PFSK-1 (cell line): ENCODE measurements at regions not wholly inside any gene's neighbourhood (a gene's known extent, or its start where the extent isn't known, plus 50 kb on each side); places are given as distances from the start of the nearest gene placed in this dataset.

Source experiments
- POLR2AphosphoS5 ChIP-seq: IDR thresholded peaks from 2 replicates; pipeline ENCODE4 v1.6.1; 2012; ENCODE audit warnings: low read depth, mild to moderate bottlenecking, control low read depth, low read length, moderate library complexity
- REST ChIP-seq, 2 experiments: IDR thresholded peaks; 2 replicates each; pipeline versions ENCODE4 v1.6.1 to v1.8.0; 2011 to 2012; ENCODE audit warnings: low read depth in 2 of 2, low read length in 2 of 2, control low read depth in 1 of 2, inconsistent platforms in 1 of 2, mild to moderate bottlenecking in 1 of 2, moderate library complexity in 1 of 2; ENCODE audit not compliant: insufficient read depth in 1 of 2
- SIN3A ChIP-seq: IDR thresholded peaks from 2 replicates; pipeline ENCODE4 v1.6.1; 2012; ENCODE audit warnings: mild to moderate bottlenecking, low read length, moderate library complexity, borderline replicate concordance; ENCODE audit not compliant: insufficient read depth
- TAF1 ChIP-seq: IDR thresholded peaks from 2 replicates; pipeline ENCODE4 v1.6.1; 2012; ENCODE audit warnings: low read length, control low read depth, borderline replicate concordance; ENCODE audit not compliant: insufficient read depth

- TF ChIP-seq REST (IDR thresholded peaks at IDR 0.05; ENCODE audit: insufficient read depth in 1 of 2, low read depth in 2 of 2, low read length in 2 of 2) (no peak), TAF1 (no peak), SIN3A (no peak), POLR2AphosphoS5 (no peak)
These were observed 718.2 kb upstream of the GRM7 start for GRCh38 chr3:6142707-6143106.
